K562 (cell line): ENCODE measurements at regions not wholly inside any gene's neighbourhood (a gene's known extent, or its start where the extent isn't known, plus 50 kb on each side); places are given as distances from the start of the nearest gene placed in this dataset.

Source experiments
- ARID1B ChIP-seq: fragments of 450-650 bp; IDR thresholded peaks from 2 replicates; pipeline ENCODE4 v1.6.1; 2016; ENCODE audit warnings: antibody characterized with exemption, mild to moderate bottlenecking, inconsistent platforms
- ARID2 ChIP-seq: fragments of 450-650 bp; IDR thresholded peaks from 2 replicates; pipeline ENCODE4 v1.6.1; 2017; ENCODE audit warnings: antibody characterized with exemption, mild to moderate bottlenecking
- ASH1L ChIP-seq: fragments of 450-650 bp; IDR thresholded peaks from 2 replicates; pipeline ENCODE4 v1.6.1; 2018; ENCODE audit warnings: borderline replicate concordance, mild to moderate bottlenecking, low read depth; ENCODE audit not compliant: partially characterized antibody
- CBX5 ChIP-seq: IDR thresholded peaks from 2 replicates; pipeline ENCODE4 v1.6.1; 2014; ENCODE audit warnings: low read depth, borderline replicate concordance
- DPF2 ChIP-seq: fragments of 450-650 bp; IDR thresholded peaks from 2 replicates; pipeline ENCODE4 v1.6.1; 2016
- EHMT2 ChIP-seq: fragments of 450-650 bp; IDR thresholded peaks from 2 replicates; pipeline ENCODE4 v1.6.1; 2018; ENCODE audit warnings: antibody characterized with exemption
- ETV6 ChIP-seq, 3 experiments: fragments of 150-350 bp in 1 of 3; sonication (generic) in 1 of 3; formaldehyde crosslinking in 1 of 3; IDR thresholded peaks; 2 replicates each; pipeline versions ENCODE4 v1.6.1 to v1.8.0; 2014 to 2022; ENCODE audit warnings: borderline replicate concordance in 2 of 3, low read depth in 2 of 3, antibody characterized with exemption in 1 of 3, low read length in 1 of 3, mild to moderate bottlenecking in 1 of 3, missing genetic modification reagents in 1 of 3
- FOSL1 ChIP-seq: fragments of 200-800 bp; sonication (Bioruptor generic); conservative IDR thresholded peaks from 2 replicates; pipeline ENCODE4 v1.6.1; 2016; ENCODE audit warnings: missing genetic modification characterization, missing compliant biosample characterization
- FUS ChIP-seq: fragments of 200-400 bp; formaldehyde crosslinking; optimal IDR thresholded peaks from 2 replicates; pipeline ENCODE3; 2017; ENCODE audit warnings: low read depth, low read length
- L3MBTL2 ChIP-seq: fragments of 450-650 bp; IDR thresholded peaks from 2 replicates; pipeline ENCODE4 v1.6.1; 2016; ENCODE audit warnings: mild to moderate bottlenecking, moderate library complexity
- MBD2 ChIP-seq: sonication (generic); IDR thresholded peaks from 2 replicates; pipeline ENCODE4 v1.6.1; 2016; ENCODE audit warnings: low read depth, borderline replicate concordance
- MEIS2 ChIP-seq: fragments of 450-650 bp; IDR thresholded peaks from 2 replicates; pipeline ENCODE4 v1.6.1; 2014; ENCODE audit warnings: mild to moderate bottlenecking; ENCODE audit not compliant: partially characterized antibody
- MTA1 ChIP-seq: fragments of 450-650 bp; IDR thresholded peaks from 2 replicates; pipeline ENCODE4 v1.6.1; 2017; ENCODE audit warnings: borderline replicate concordance
- MTA3 ChIP-seq: fragments of 450-650 bp; formaldehyde crosslinking; IDR thresholded peaks from 2 replicates; pipeline ENCODE4 v1.6.1; 2017; ENCODE audit warnings: mild to moderate bottlenecking, borderline replicate concordance
- MYNN ChIP-seq, 2 experiments: sonication (generic); formaldehyde crosslinking in 1 of 2; IDR thresholded peaks; 2 replicates each; pipeline versions ENCODE4 v1.5.0 to v1.6.1; 2016 to 2020; ENCODE audit warnings: antibody characterized with exemption in 1 of 2, missing genetic modification reagents in 1 of 2
- NCOA1 ChIP-seq: fragments of 450-650 bp; IDR thresholded peaks from 2 replicates; pipeline ENCODE4 v1.6.1; 2016; ENCODE audit warnings: low read depth
- NFYB ChIP-seq: IDR thresholded peaks from 2 replicates; pipeline ENCODE4 v1.6.1; 2011; ENCODE audit warnings: mild to moderate bottlenecking, moderate library complexity; ENCODE audit not compliant: insufficient read length; ENCODE audit errors: extremely low read depth
- SAP30 ChIP-seq: fragments of 200-600 bp; sonication (generic); IDR thresholded peaks from 2 replicates; pipeline ENCODE4 v1.6.1; 2012; ENCODE audit warnings: borderline replicate concordance, low read depth, mild to moderate bottlenecking, moderate library complexity, low read length, control low read depth, inconsistent platforms; ENCODE audit not compliant: insufficient read depth, poor library complexity, severe bottlenecking
- SMAD4 ChIP-seq: fragments of 250-450 bp; sonication (Bioruptor Pico); conservative IDR thresholded peaks from 2 replicates; pipeline ENCODE4 v1.8.0; 2021; ENCODE audit warnings: inconsistent platforms, mild to moderate bottlenecking, moderate library complexity
- SOX6 ChIP-seq: fragments of 450-650 bp; IDR thresholded peaks from 2 replicates; pipeline ENCODE4 v1.6.1; 2014; ENCODE audit warnings: mild to moderate bottlenecking
- TRIM24 ChIP-seq, 2 experiments: fragments of 450-650 bp; IDR thresholded peaks; 2 replicates each; pipeline ENCODE4 v1.6.1; 2016
- U2AF1 ChIP-seq: fragments of 200-400 bp; formaldehyde crosslinking; optimal IDR thresholded peaks from 2 replicates; pipeline ENCODE3; 2017; ENCODE audit warnings: mild to moderate bottlenecking, low read depth, low read length, moderate library complexity
- ZEB2 ChIP-seq: fragments of 450-650 bp; IDR thresholded peaks from 2 replicates; pipeline ENCODE4 v1.6.1; 2016
- ZKSCAN3 ChIP-seq: fragments of 250-450 bp; sonication (Bioruptor Pico); IDR thresholded peaks from 2 replicates; pipeline ENCODE4 v1.4.0; 2020
- ZNF197 ChIP-seq: fragments of 200-800 bp; sonication (Bioruptor generic); IDR thresholded peaks from 2 replicates; pipeline ENCODE4 v1.6.1; 2016; ENCODE audit warnings: low read depth, missing genetic modification characterization, missing compliant biosample characterization
- TF ChIP-seq, protein P1 (sequence below): fragments of 450-650 bp; IDR thresholded peaks from 2 replicates; pipeline ENCODE4 v1.6.1; 2017; ENCODE audit warnings: antibody characterized with exemption, mild to moderate bottlenecking

DNA sequence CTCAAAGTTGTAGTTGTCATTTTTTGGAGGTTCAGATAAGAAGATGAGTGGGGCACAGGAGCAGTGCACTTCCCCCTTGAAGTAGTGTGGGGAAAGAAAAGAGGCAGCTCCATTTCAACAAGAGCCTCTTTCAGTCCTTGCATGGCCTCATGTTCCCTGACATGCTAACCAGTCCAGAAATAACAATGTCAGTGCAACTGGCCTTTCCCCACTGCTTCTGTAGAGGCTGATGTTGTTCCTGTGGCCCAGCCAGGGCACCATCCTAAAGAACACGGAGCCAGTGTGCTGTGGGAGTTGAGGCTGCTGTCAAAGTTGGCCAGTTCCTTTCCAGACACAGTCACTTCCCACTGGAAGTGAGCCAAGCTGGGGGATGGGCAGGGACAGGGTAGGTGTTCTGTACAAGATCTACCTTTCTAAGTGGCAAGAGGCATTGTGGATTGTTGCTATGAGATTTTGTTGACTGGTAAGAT lies 77.7 kb upstream of the SLC38A2 start (continued):
- TF ChIP-seq NFYB (no peak), ZKSCAN3 (CRISPR knock-in tag) (no peak), MTA3 (peak; percentile 58; the same call in 1 of the 2 replicates), FUS (no peak), ARID1B (peak; percentile 46), ETV6 (IDR thresholded peaks at IDR 0.05; ENCODE audit: borderline replicate concordance in 1 of 2, low read depth in 2 of 2, low read length in 1 of 2) (peak in 1 of 2 experiments; percentile 83; a peak in 1 of 4 replicates), ETV6 (CRISPR knock-in tag; IDR thresholded peaks at IDR 0.05; ENCODE audit: borderline replicate concordance) (no peak), SMAD4 (CRISPR knock-in tag) (peak; percentile 66), SAP30 (no peak), EHMT2 (0 out of 2 replicates have a peak, but pooled peaks have one; percentile 44), MTA1 (peak; percentile 66; the same call in 1 of the 2 replicates), NCOA1 (no peak), ASH1L (no peak), U2AF1 (no peak), L3MBTL2 (0 out of 2 replicates have a peak, but pooled peaks have one; percentile 35), ZEB2 (peak; percentile 86; the same call in 1 of the 2 replicates), DPF2 (0 out of 2 replicates have a peak, but pooled peaks have one; percentile 41), ARID2 (no peak), TRIM24 (IDR thresholded peaks at IDR 0.05) (peak; percentile 28 to 67; a peak in 2 of 4 replicates), FOSL1 (tag) (0 out of 2 replicates have a peak, but pooled peaks have one; percentile 23), CBX5 (peak; percentile 55; the same call in 1 of the 2 replicates), MBD2 (0 out of 2 replicates have a peak, but pooled peaks have one; percentile 17), MYNN (IDR thresholded peaks at IDR 0.05) (peak; percentile 41; the same call in 1 of the 2 replicates), MYNN (CRISPR knock-in tag; IDR thresholded peaks at IDR 0.05) (no peak), SOX6 (peak; percentile 34; the same call in 1 of the 2 replicates), MEIS2 (peak; percentile 9), ZNF197 (no peak)
- TF ChIP-seq, protein P1, sequence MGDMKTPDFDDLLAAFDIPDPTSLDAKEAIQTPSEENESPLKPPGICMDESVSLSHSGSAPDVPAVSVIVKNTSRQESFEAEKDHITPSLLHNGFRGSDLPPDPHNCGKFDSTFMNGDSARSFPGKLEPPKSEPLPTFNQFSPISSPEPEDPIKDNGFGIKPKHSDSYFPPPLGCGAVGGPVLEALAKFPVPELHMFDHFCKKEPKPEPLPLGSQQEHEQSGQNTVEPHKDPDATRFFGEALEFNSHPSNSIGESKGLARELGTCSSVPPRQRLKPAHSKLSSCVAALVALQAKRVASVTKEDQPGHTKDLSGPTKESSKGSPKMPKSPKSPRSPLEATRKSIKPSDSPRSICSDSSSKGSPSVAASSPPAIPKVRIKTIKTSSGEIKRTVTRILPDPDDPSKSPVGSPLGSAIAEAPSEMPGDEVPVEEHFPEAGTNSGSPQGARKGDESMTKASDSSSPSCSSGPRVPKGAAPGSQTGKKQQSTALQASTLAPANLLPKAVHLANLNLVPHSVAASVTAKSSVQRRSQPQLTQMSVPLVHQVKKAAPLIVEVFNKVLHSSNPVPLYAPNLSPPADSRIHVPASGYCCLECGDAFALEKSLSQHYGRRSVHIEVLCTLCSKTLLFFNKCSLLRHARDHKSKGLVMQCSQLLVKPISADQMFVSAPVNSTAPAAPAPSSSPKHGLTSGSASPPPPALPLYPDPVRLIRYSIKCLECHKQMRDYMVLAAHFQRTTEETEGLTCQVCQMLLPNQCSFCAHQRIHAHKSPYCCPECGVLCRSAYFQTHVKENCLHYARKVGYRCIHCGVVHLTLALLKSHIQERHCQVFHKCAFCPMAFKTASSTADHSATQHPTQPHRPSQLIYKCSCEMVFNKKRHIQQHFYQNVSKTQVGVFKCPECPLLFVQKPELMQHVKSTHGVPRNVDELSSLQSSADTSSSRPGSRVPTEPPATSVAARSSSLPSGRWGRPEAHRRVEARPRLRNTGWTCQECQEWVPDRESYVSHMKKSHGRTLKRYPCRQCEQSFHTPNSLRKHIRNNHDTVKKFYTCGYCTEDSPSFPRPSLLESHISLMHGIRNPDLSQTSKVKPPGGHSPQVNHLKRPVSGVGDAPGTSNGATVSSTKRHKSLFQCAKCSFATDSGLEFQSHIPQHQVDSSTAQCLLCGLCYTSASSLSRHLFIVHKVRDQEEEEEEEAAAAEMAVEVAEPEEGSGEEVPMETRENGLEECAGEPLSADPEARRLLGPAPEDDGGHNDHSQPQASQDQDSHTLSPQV, result peak; percentile 59; the same call in 1 of the 2 replicates
